ENCODE measurements at regions not wholly inside any gene's neighbourhood (a gene's known extent, or its start where the extent isn't known, plus 50 kb on each side); places are given as distances from the start of the nearest gene placed in this dataset.

DNA sequence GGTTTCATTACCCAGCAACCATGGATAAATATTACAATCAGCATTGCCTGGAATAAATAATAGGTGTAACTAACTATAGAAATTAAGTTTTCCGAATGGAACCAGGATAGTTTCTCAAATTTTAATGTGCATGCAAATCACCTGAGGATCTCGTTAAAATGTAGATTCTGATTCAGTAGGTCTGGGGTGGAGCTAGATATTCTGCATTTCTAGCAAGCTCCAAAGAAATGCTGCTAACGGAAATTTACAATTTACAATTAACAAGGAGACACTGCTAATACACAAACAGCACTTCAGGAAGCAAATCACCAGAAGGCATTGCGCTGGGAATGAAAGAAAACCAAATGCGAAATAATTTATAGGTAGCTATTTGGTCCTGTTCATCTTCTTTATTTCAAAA is 597.5 kb upstream of the KLF12 start:
- Histone ChIP-seq H3K27ac (ENCODE audit: low read depth, low read length) (no peak overlapping the region), H4K91ac (replicated peaks; ENCODE audit: insufficient read length, low read length) (no peak overlapping the region), H3K9ac (replicated peaks in 1 of 4; ENCODE audit: extremely low read depth in 1 of 4, low read depth in 3 of 4, low read length in 3 of 4) (no peak overlapping the region), H3K79me1 (ENCODE audit: low read depth, low read length) (no peaks in the 10 kb centered on the region), H4K20me1 (replicated peaks in 1 of 2; ENCODE audit: control insufficient read depth in 1 of 2, insufficient read depth in 2 of 2, low read length in 2 of 2) (no peaks in the 10 kb centered on the region), H3K4me2 (ENCODE audit: insufficient read depth in 1 of 2, low read depth in 2 of 2, low read length in 2 of 2) (no peak overlapping the region), H3K14ac (ENCODE audit: insufficient read length) (no peak overlapping the region), H3K23me2 (ENCODE audit: low read depth, low read length) (no peaks in the 10 kb centered on the region), H3K56ac (replicated peaks; ENCODE audit: insufficient read length, low read depth, low read length) (no peak overlapping the region), H2BK15ac (ENCODE audit: low read length) (no peak overlapping the region), H4K8ac (ENCODE audit: extremely low read depth, insufficient read depth, low read length) (no peak overlapping the region), H2BK20ac (ENCODE audit: low read length) (no peak overlapping the region), H2BK120ac (replicated peaks; ENCODE audit: low read depth, low read length) (no peak overlapping the region), H3K18ac (ENCODE audit: extremely low read depth, low read length) (no peak overlapping the region), H3K4me3 (ENCODE audit: extremely low read depth in 1 of 4, insufficient read depth in 2 of 4, low read depth in 3 of 4, low read length in 4 of 4) (no peak overlapping the region), H2BK12ac (ENCODE audit: low read depth, low read length) (no peak overlapping the region), H3K4ac (replicated peaks; ENCODE audit: insufficient read length, low read depth, low read length) (no peak overlapping the region), H3K27me3 (replicated peaks in 1 of 4; ENCODE audit: control insufficient read depth in 3 of 4, extremely low read depth in 1 of 4, insufficient read depth in 3 of 4, low read length in 3 of 4) (no peaks in the 10 kb centered on the region), H2BK5ac (ENCODE audit: low read depth, low read length) (no peak overlapping the region), H3K9me3 (ENCODE audit: insufficient read depth in 2 of 2, low read depth in 1 of 2, low read length in 1 of 2) (no peaks in the 10 kb centered on the region), H2AFZ (ENCODE audit: low read length) (no peak overlapping the region), H3K79me2 (ENCODE audit: control insufficient read depth in 1 of 2, insufficient read depth in 2 of 2, low read length in 2 of 2) (no peaks in the 10 kb centered on the region), H4K5ac (ENCODE audit: insufficient read length, low read depth, low read length) (no peak overlapping the region), H3K23ac (ENCODE audit: insufficient read length) (no peak overlapping the region), H3K4me1 (replicated peaks in 1 of 4; ENCODE audit: control insufficient read depth in 3 of 4, insufficient read depth in 4 of 4, low read length in 3 of 4) (no peaks in the 10 kb centered on the region), H2AK5ac (ENCODE audit: low read depth, low read length) (no peak overlapping the region), H3K36me3 (ENCODE audit: control insufficient read depth in 2 of 4, insufficient read depth in 4 of 4, low read length in 3 of 4) (no peaks in the 10 kb centered on the region)
- 81% methylated on average over 5 of the region's 5 CpGs; no CpG with 5 or more reads in 1 of the 2 experiments for WGBS, 2 experiments (ENCODE audit: extremely low coverage in 1 of 2, insufficient coverage in 1 of 2, insufficient read length in 1 of 2, insufficient replicate concordance in 2 of 2, low coverage in 1 of 2, low lambda C conversion rate in 2 of 2, missing lambda C conversion rate in 1 of 2)
- CTCF ChIA-PET (ENCODE audit: partially characterized antibody), result interaction anchor here (0.6 to 1.7 kb wide), 4 partner anchors 16 to 1621 kb away, joined by 3 to 6 read pairs (median 3); no protein-coding TSS in a partner anchor
- FAIRE-seq, result no peak
- POLR2A ChIA-PET (ENCODE audit: partially characterized antibody), result no interaction called here
- DNase-seq (ENCODE audit: low read depth in 1 of 2, low spot score in 2 of 2), result no peak
- TF ChIP-seq KDM4A (IDR thresholded peaks at IDR 0.05; ENCODE audit: low read depth, low read length, severe bottlenecking), result no peak
- no peak for TF ChIP-seq CHD1 (IDR thresholded peaks at IDR 0.05; ENCODE audit: low read depth, low read length)
- TF ChIP-seq TAF1 (IDR thresholded peaks at IDR 0.05; ENCODE audit: low read depth, low read length), result no peak
- no peak for TF ChIP-seq NRF1 (IDR thresholded peaks at IDR 0.05; ENCODE audit: low read depth, low read length)
- TF ChIP-seq SP1 (IDR thresholded peaks at IDR 0.05; ENCODE audit: low read depth, low read length), result no peak
- TF ChIP-seq KDM1A (IDR thresholded peaks at IDR 0.05; ENCODE audit: borderline replicate concordance, low read length), result no peak
- TF ChIP-seq KDM5A (IDR thresholded peaks at IDR 0.05; ENCODE audit: low read length), result no peak
- no peak for TF ChIP-seq RAD21 (IDR thresholded peaks at IDR 0.05 in 1 of 2, conservative IDR thresholded peaks at IDR 0.05 in 1 of 2; ENCODE audit: low read depth in 2 of 2, low read length in 2 of 2)
- TF ChIP-seq, protein P1, sequence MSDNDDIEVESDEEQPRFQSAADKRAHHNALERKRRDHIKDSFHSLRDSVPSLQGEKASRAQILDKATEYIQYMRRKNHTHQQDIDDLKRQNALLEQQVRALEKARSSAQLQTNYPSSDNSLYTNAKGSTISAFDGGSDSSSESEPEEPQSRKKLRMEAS (IDR thresholded peaks at IDR 0.05), result no peak
- TF ChIP-seq SIX5 (IDR thresholded peaks at IDR 0.05; ENCODE audit: low read depth, low read length), result no peak
- TF ChIP-seq, protein P2, sequence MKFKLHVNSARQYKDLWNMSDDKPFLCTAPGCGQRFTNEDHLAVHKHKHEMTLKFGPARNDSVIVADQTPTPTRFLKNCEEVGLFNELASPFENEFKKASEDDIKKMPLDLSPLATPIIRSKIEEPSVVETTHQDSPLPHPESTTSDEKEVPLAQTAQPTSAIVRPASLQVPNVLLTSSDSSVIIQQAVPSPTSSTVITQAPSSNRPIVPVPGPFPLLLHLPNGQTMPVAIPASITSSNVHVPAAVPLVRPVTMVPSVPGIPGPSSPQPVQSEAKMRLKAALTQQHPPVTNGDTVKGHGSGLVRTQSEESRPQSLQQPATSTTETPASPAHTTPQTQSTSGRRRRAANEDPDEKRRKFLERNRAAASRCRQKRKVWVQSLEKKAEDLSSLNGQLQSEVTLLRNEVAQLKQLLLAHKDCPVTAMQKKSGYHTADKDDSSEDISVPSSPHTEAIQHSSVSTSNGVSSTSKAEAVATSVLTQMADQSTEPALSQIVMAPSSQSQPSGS (IDR thresholded peaks at IDR 0.05; ENCODE audit: low read length), result no peak
- no peak for TF ChIP-seq JUND (IDR thresholded peaks at IDR 0.05; ENCODE audit: low read length)
- TF ChIP-seq EP300 (IDR thresholded peaks at IDR 0.05; ENCODE audit: borderline replicate concordance in 1 of 2, low read depth in 2 of 2, low read length in 2 of 2), result no peak
